NCI-H1105 treated with DMSO at 0.1 percent for 48 hours (cell line): ENCODE measurements at regions not wholly inside any gene's neighbourhood (a gene's known extent, or its start where the extent isn't known, plus 50 kb on each side); places are given as distances from the start of the nearest gene placed in this dataset.
"Not testable (repeated sequence)": the region's sequence is repeated elsewhere in the genome, so short reads cannot be mapped to it uniquely, and the experiment has no call there.

ENCODE experiments used
- DNase-seq: peaks from one replicate; lab custom pipeline; 2025; lab: John Stamatoyannopoulos, UW

GRCh38 chr2:39581866-39582265 is 83.9 kb upstream of the TMEM178A start:
- no peak for DNase-seq

GRCh38 chr2:39583213-39583612 is 82.5 kb upstream of the TMEM178A start:
- DNase-seq, result no peak

GRCh38 chr2:39583781-39584180 is 81.9 kb upstream of the TMEM178A start:
- DNase-seq, result no peak

- no peak for DNase-seq
Observed at GRCh38 chr2:39584283-39584965, 81.3 kb upstream of the TMEM178A start.

- not testable (repeated sequence) for DNase-seq
Observed at GRCh38 chr2:39585531-39585930, 80.2 kb upstream of the TMEM178A start.

GRCh38 chr2:39587168-39587567 is 78.5 kb upstream of the TMEM178A start:
- no peak for DNase-seq

GRCh38 chr2:39587641-39588040 is 78.1 kb upstream of the TMEM178A start:
- DNase-seq, result no peak

- no peak for DNase-seq
Observed at GRCh38 chr2:39593439-39594393, 72.0 kb upstream of the TMEM178A start.

GRCh38 chr2:39595116-39595515 is 70.6 kb upstream of the TMEM178A start:
- DNase-seq, result no peak

GRCh38 chr2:39597314-39597713 is 68.4 kb upstream of the TMEM178A start:
- no peak for DNase-seq

GRCh38 chr2:39602616-39603015 is 63.1 kb upstream of the TMEM178A start:
- no peak for DNase-seq

GRCh38 chr2:39603436-39603835 is 62.3 kb upstream of the TMEM178A start:
- no peak for DNase-seq

GRCh38 chr2:39604866-39605265 is 60.9 kb upstream of the TMEM178A start:
- no peak for DNase-seq

- DNase-seq, result no peak
Observed at GRCh38 chr2:39606585-39606984, 59.1 kb upstream of the TMEM178A start.

GRCh38 chr2:39607538-39608262 is 58.0 kb upstream of the TMEM178A start:
- DNase-seq, result no peak

GRCh38 chr2:39608263-39608575 is 57.5 kb upstream of the TMEM178A start:
- no peak for DNase-seq

- no peak for DNase-seq
Observed at GRCh38 chr2:39608686-39609441, 56.9 kb upstream of the TMEM178A start.

- no peak for DNase-seq
Observed at GRCh38 chr2:39609917-39610316, 55.8 kb upstream of the TMEM178A start.

GRCh38 chr2:39615675-39616074 is 50.0 kb upstream of the TMEM178A start:
- no peak for DNase-seq
